Raji (cell line): ENCODE measurements at regions not wholly inside any gene's neighbourhood (a gene's known extent, or its start where the extent isn't known, plus 50 kb on each side); places are given as distances from the start of the nearest gene placed in this dataset.

Source experiments
- POLR2A ChIP-seq: IDR thresholded peaks from 2 replicates; pipeline ENCODE4 v1.6.1; 2011; ENCODE audit warnings: low read depth, low read length, control low read depth; ENCODE audit not compliant: insufficient read depth

DNA sequence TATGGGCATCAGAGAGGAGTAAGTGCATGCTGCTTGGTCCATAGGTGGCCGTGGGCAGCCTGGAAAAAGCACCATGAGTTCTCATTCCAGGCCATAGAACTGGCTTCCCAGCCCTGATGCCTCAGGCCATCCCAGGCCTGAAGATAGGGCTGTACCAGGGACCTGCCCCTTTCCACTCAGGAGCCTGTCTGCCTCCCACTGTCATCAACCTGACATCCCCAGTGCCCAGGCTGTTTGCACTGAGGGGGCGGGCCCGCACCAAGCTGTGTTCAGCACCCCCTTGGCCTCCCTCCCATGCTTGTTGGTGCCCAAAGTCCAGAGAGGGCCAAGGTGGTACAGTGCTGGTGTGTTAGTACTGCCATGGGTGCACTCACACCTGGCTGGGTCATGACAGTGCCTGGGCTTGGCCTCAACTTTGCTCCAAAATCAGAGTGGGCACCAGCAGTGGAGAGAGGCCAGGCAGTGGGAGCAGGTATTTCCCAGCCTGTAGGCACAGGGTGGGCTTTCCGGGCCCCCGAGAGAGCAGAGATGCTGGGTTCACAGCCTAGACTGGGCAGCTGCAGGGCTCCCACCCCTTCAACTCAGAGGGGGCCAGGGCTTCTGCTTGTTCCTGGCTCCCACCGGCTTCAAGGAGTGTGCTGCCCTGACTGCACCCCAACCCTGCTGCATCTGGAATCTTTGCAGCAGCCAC is 556.1 kb downstream of the SI start:
- TF ChIP-seq POLR2A, result no peak

DNA sequence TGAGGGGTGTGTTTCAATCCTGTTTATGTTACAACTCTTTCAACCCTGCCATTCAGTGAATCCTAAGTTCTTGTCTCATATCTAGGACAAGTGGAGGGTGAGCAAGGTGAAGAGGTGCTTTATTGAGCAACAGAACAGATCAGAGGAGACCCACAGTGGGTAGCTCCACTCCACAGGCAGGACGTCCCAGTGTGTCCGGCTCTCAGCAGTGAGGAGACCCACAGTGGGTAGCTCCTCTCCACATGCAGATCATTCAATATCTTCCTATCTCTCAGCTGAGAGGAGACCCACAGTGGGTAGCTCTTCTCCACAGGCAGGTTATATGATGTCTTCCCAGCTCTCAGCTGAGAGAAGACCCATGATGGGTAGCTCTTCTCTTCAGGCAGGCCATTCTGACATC is 556.7 kb downstream of the SI start:
- no peak for TF ChIP-seq POLR2A

DNA sequence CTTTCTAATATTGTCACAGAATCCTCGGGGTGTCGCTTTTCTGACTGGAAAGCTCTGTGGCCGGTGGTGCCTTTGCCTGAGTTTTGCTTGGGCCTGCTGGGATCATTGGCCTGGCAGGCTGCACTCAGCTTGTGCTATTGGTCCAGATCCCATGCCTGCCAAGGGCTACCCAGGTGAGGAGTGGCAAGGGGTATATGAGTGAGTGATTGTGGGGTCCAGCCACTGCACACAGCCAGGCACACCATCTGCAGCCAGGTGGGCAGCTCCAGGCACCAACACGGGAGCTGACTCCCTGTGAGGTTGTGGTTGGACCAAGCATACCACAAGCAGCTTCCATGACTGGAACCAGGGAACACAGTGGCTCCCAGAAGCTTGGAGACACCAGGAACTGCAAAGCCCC is 557.2 kb downstream of the SI start:
- no peak for TF ChIP-seq POLR2A

DNA sequence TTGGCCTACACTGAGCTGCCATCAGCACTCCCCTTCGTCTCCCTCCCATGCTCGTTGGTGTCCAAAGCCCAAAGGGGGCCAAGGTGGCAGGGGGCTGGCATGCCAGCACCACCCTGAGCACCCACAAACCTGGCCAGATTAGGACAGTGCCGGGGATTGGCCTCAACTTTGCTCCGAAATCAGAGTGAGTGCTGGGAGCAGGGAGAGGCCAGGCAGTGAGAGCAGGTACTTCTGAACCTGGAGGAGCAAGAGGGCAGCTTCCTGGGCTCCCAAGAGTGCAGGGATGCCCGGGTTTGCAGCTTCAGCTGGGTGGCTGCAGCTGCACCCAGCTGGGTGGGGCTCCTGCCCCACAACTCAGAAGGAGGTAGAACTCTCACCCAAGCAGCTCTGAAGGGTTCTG is 563.0 kb downstream of the SI start:
- no peak for TF ChIP-seq POLR2A

DNA sequence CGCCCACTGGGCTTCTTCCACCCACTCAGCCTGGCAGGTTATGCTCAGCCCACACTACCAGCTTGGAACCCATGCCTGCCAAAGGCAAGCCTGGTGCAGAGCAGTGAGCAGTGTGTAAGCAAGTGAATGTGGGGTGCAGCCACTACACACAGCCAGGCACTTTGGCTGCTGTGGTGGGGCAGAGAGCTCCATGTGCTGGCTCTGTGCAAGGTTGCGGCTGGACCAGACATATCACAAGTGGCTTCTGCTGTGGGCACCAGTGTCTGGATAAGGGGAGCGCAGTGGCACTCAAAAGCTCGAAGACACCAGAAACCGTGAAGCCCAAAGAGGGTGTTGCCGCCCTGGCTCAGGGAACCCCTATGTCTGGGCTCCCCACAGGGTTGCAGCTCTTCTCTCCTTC is 563.7 kb downstream of the SI start:
- no peak for TF ChIP-seq POLR2A

DNA sequence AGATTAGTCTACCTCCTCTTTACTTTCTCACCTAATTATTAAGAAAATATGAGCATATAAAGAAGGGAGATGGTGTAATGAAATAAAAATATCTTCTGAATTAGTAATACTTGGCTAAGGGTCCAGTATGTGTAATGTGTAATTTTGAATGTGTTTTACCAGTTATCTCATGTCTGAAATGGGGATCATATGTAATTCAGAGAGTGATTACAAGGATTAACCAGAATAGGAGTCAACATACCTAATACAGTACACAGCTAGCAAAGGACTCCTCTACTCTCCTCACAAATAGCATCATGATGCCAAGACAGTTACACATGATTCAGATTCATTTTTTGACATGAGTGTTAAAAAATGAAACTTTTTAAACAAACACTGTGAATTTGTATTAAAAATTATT is 570.4 kb downstream of the SI start:
- no peak for TF ChIP-seq POLR2A

DNA sequence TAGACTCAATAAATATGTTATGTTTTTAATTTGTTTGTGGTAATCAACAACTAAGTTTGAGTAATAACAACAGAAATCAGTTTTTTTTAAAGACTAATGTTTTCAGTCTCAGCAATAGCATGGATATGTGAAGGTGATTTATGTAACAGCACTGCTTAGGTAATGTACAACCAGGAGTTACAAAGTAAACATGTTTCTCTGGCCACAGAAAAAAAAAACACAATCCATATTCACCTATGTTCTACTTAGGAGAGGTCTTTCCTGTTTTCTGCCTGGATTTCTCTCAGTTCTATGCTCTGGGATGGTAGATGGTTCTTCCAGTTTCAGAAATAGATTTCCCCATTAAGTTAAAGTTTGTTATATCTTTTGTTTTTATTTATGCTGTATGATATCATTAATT is 579.4 kb downstream of the SI start:
- TF ChIP-seq POLR2A, result no peak

DNA sequence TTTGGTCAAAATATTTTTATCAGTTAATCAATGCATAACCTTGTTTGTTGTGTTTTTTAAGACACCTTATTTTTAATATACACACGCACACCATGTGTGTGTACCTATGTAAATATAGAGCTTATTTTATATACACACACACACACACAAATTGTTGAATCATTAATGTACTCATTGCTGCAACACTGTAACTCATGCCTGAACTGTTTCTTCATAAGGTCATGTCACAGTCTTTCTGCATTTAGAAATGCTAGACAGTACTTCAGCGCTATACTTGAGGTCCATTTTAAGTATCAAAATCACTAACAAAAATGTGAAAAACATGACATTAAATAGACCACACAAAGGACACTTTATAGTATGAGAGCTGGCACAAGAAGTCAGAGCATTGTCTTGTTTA is 589.4 kb downstream of the SI start:
- no peak for TF ChIP-seq POLR2A

DNA sequence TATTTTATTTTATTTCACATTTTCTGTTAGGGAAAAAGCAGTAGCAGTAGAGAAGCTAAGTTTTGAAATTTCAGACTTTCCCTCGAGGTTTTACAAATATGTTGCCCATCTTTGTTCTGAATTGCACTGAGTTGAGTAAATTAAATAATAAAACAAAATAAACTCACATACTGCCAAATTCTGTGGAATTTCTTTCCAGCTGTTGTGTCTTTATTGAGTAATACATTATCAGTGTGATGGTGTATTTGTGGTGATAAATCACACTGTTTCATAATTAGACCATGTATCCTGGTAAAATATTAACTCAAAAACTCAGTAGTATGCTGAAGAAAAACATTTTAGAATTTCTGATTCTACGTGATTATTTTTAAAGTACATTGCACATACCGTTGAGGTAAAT is 592.1 kb downstream of the SI start:
- no peak for TF ChIP-seq POLR2A

DNA sequence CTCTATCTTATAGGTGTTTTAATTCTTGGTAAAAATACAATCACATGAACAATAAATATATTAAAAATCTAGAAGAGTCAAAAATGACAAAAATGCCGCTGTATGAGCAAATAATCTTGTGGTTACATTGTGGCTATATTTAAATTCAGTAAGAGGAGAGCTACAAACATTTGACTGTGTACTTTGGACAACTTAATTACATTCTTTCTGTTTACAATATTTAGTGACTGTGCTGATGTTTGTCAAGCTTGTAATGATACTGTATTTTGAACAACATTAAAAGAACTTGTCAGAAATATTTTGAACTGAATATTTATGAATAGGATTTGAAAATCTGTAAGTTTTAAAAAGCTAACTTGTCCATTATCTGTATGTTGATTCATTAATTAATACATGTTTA is 598.3 kb downstream of the SI start:
- no peak for TF ChIP-seq POLR2A

DNA sequence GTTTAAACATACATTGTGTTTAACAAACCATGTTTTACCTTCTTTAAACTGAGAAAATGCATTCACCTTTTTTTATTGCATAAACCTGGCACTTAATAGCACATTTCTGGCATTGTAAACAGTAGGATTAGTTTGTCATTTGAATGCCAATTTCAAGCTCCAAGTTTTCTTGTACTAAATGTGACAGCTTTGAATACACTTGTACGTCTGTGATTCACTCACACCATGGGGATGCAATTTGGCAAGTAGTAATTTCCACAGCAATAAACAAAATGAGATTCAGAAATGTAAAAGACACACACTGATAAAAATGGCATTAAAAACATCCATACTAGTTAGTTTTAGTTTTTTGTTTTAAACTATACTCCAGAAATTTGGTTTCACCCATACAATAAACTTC is 598.9 kb downstream of the SI start:
- no peak for TF ChIP-seq POLR2A

DNA sequence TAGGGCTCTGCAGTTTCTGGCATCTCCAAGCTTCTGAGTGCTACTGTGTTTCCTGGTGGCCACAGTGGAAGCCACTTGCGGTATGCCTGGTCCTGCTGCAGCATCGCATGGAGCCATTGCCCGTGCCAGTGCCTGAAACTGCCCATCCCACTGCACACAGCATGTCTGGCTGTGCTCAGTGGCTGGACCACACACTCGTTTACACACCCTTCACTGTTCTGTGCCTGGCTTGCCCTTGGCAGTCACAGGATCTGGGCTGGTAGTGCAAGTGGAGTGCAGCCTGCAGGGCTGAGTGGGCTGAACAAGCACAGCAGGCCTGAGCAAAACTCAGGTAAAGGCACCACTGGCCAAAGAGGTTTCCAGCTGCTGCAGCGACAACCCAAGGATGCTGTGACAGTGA is 600.0 kb downstream of the SI start:
- TF ChIP-seq POLR2A, result no peak

DNA sequence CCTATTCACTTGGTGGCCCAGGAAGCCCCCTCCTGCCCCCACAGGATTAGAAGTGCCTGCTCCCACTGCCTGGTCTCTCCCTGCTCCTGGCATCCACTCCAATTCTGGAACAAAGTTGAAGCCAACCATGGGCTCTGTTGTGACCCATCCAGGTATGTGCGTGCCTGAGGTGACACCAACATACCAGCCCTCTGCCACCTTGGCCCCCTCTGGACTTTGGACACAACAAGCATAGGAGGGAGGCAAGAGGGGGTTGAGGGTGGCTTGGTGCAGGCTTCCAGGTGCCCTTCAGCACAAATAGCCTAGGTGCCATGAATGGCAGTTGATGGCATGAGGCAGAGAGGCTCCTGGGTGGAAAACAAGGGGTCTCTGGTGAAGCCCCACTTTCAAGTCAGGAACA is 600.9 kb downstream of the SI start:
- TF ChIP-seq POLR2A, result no peak

DNA sequence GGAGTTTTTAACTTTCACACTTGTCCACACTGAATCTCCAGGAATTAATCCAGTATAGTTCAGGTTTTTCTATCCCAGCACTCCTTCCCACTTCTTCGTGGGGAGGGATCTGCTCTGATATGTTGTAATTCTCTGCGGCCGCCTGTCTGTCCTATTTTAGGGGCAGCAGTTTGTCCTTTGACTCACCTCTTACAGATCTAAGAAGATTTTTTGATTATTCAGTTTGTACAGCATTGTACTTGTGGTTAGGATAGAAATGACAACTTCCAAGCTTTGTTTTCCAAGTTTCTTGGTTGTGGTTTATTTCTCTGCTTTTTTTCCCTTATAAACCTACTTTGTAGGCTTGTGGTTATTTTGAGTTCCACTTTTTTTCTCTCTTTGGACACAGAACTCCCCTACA is 601.7 kb downstream of the SI start:
- TF ChIP-seq POLR2A, result no peak

DNA sequence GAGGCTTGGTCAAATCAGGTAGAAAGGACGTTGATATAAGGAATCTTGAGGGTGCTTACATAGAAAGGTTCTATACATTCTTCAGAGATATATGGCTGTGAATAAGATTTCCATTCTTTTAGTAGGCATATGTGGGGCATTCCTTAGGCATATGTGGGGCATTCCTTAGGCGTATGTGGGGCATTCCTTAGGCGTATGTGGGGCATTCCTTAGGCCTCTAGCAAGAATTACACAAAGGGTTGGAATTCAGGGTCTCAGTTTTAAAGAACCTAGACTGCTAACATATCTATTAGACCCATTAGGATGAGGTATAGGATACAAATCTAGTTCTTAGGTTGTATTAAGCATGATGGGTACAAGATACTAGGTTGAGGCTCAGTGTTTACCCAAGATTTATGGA is 607.8 kb downstream of the SI start:
- TF ChIP-seq POLR2A, result no peak

DNA sequence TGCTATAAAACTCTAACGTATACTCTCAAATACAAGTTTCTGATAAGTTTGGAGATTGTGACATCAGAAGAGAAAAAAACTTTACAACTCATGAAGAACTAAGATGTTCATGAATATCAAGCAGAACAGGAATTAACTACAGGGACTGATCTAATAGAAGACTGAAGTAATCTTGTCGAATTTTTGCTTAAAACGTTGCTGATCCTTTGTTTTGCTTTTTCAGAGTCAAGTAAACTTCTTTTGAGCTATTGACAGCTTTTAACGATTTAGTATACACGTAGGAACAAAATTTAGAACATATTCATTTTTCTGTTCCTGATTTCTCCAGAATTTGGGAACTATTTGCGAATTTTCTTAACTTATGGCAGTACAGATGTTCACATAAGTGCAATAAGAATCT is 610.2 kb downstream of the SI start:
- TF ChIP-seq POLR2A, result no peak

DNA sequence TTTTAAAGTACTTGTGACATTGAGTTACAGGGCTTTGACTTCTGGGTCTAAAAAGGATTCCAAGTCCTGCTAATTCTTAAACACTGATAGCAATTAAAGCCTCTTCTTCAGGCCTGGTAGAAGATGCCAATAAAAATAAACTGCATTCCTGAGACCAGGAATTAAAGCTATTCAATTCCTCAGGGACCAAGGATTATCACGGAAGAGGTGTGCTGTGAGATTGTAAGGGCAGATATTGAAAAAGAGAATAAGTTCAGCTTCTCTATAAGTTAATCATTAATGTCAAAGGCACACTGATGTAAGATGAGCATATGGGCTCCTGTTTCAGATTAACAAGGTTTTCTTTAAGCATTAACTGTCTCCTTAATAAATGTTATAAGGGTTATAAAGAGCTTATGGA is 611.3 kb downstream of the SI start:
- TF ChIP-seq POLR2A, result no peak
